MM.1S (cell line): ENCODE measurements at regions not wholly inside any gene's neighbourhood (a gene's known extent, or its start where the extent isn't known, plus 50 kb on each side); places are given as distances from the start of the nearest gene placed in this dataset.
A peak's percentile ranks its signal among the peaks of the same experiment; 100 is the strongest.

Experiments used
- DNase-seq: peaks from one replicate; pipeline ENCODE4 v3.0.0-alpha.2; 2015
- H2AFZ ChIP-seq: fragments of 300-600 bp; sonication (generic); 2 replicates; pipeline ENCODE4 v1.6.0; 2016; ENCODE audit warnings: antibody characterized with exemption, low read length
- H3F3A ChIP-seq: fragments of 300-600 bp; sonication (generic); 2 replicates; pipeline ENCODE4 v1.6.1; 2016; ENCODE audit warnings: mild to moderate bottlenecking, antibody characterized with exemption, low read length, moderate library complexity, mixed read lengths; ENCODE audit not compliant: insufficient read depth
- H3K27ac ChIP-seq: fragments of 300-600 bp; sonication (generic); 2 replicates; pipeline ENCODE4 v1.5.1; 2016; ENCODE audit warnings: mild to moderate bottlenecking, low read length
- H3K27me3 ChIP-seq: fragments of 300-600 bp; sonication (generic); replicated peaks from 2 replicates; pipeline ENCODE4 v1.6.0; 2016; ENCODE audit warnings: low read length; ENCODE audit not compliant: insufficient read depth
- H3K36me3 ChIP-seq: fragments of 300-600 bp; sonication (generic); replicated peaks from 2 replicates; pipeline ENCODE4 v1.6.1; 2016; ENCODE audit warnings: mild to moderate bottlenecking, low read length, mixed read lengths; ENCODE audit not compliant: insufficient read depth
- H3K4me1 ChIP-seq: fragments of 300-600 bp; sonication (generic); 2 replicates; pipeline ENCODE4 v1.6.1; 2016; ENCODE audit warnings: low read length, mixed read lengths
- H3K4me2 ChIP-seq: fragments of 300-600 bp; sonication (generic); 2 replicates; pipeline ENCODE4 v1.6.0; 2016; ENCODE audit warnings: low read depth, low read length
- H3K4me3 ChIP-seq: fragments of 300-600 bp; sonication (generic); 2 replicates; pipeline ENCODE4 v1.5.1; 2016; ENCODE audit warnings: low read length, mixed read lengths
- H3K79me2 ChIP-seq: fragments of 300-600 bp; sonication (generic); 2 replicates; pipeline ENCODE4 v1.6.1; 2016; ENCODE audit warnings: mixed run types, low read length, mixed read lengths
- H3K9ac ChIP-seq: fragments of 300-600 bp; sonication (generic); 2 replicates; pipeline ENCODE4 v1.6.1; 2016; ENCODE audit warnings: low read length, mixed read lengths
- H3K9me2 ChIP-seq: fragments of 300-600 bp; sonication (generic); replicated peaks from 2 replicates; pipeline ENCODE4 v1.6.1; 2016; ENCODE audit warnings: mild to moderate bottlenecking, low read length, mixed read lengths; ENCODE audit not compliant: insufficient read depth
- H3K9me3 ChIP-seq: fragments of 300-600 bp; sonication (generic); replicated peaks from 2 replicates; pipeline ENCODE4 v1.6.1; 2016; ENCODE audit warnings: mild to moderate bottlenecking, low read length, mixed read lengths; ENCODE audit not compliant: insufficient read depth
- H4K20me1 ChIP-seq: fragments of 300-600 bp; sonication (generic); 2 replicates; pipeline ENCODE4 v1.6.1; 2016; ENCODE audit warnings: mild to moderate bottlenecking, low read length, moderate library complexity, mixed read lengths; ENCODE audit not compliant: insufficient read depth
- CTCF ChIP-seq: fragments of 300-600 bp; sonication (generic); IDR thresholded peaks from 2 replicates; pipeline ENCODE4 v1.5.1; 2016; ENCODE audit warnings: antibody characterized with exemption, low read length, mixed read lengths
- EZH2 ChIP-seq: fragments of 300-600 bp; sonication (generic); optimal IDR thresholded peaks from 2 replicates; pipeline ENCODE3; 2017; ENCODE audit warnings: low read depth, mild to moderate bottlenecking, antibody characterized with exemption, low read length, mixed read lengths
- EZH2phosphoT487 ChIP-seq: fragments of 300-600 bp; sonication (generic); IDR thresholded peaks from 2 replicates; pipeline ENCODE4 v1.6.1; 2018; ENCODE audit warnings: antibody characterized with exemption, low read length

DNA sequence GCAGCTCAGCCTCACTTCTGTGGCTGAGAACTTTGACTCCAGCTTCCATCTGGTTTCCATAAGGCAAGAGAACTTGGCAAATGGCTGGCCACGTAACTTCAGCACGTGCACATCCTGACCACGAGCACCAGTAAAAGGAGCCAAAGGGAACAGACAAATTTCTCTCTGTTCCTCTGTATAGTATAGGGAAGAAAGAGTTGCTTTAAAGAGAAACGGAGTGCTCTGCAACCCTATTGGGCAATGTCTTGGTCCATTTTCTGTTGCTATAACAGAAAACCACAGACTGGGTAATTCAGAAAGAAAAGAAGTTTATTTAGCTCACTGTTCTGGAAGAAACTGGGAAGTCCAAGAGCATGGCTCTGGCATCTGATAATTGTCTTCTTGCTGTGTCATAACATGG lies 558.7 kb downstream of the ACTL7B start:
- TF ChIP-seq EZH2phosphoT487 (no peak), EZH2 (no peak), CTCF (no peak)
- Histone ChIP-seq H3K4me2 (no peak overlapping the region), H3K36me3 (no peaks in the 10 kb centered on the region), H3K27ac (no peak overlapping the region), H4K20me1 (no peaks in the 10 kb centered on the region), H3F3A (no peaks in the 10 kb centered on the region), H3K27me3 (no peaks in the 10 kb centered on the region), H3K9me2 (no peaks in the 10 kb centered on the region), H3K4me3 (no peak overlapping the region), H3K9ac (no peak overlapping the region), H3K79me2 (no peaks in the 10 kb centered on the region), H3K9me3 (no peaks in the 10 kb centered on the region), H3K4me1 (peaks cover 3% of the 10 kb centered on the region), H2AFZ (no peak overlapping the region)
- DNase-seq: no peak

DNA sequence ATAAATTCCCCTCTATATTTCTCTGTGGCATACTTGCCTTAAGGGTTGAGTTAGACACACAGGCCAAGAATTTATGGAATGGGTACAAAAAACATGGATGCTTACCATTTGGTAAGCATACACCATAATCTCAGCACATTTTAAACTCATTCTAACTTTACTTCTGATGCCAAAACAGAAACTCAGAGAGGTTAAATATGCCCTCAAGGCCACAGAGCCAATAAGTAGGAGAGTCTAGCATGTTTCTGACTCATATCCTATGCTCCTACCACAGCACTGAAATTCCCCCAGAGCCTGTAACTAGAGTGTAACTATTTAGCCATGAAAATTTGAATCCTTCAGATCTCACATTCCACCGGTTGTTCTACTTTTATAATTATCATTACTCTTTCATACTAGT lies 559.7 kb downstream of the ACTL7B start:
- no peaks in the 10 kb centered on the region for H3K36me3 ChIP-seq
- H3K9me3 ChIP-seq: no peaks in the 10 kb centered on the region
- H4K20me1 ChIP-seq: no peaks in the 10 kb centered on the region
- H3K9ac ChIP-seq: no peak overlapping the region
- H2AFZ ChIP-seq: no peak overlapping the region
- H3K4me3 ChIP-seq: no peak overlapping the region
- no peaks in the 10 kb centered on the region for H3K9me2 ChIP-seq
- no peaks in the 10 kb centered on the region for H3K79me2 ChIP-seq
- peaks cover 9% of the 10 kb centered on the region for H3K4me1 ChIP-seq
- TF ChIP-seq EZH2 (no peak), EZH2phosphoT487 (no peak), CTCF (no peak)
- no peaks in the 10 kb centered on the region for H3K27me3 ChIP-seq
- H3K27ac ChIP-seq: no peak overlapping the region
- no peak overlapping the region for H3K4me2 ChIP-seq
- no peak for DNase-seq
- H3F3A ChIP-seq: peaks cover 5% of the 10 kb centered on the region; the same call in 1 of the 2 replicates

DNA sequence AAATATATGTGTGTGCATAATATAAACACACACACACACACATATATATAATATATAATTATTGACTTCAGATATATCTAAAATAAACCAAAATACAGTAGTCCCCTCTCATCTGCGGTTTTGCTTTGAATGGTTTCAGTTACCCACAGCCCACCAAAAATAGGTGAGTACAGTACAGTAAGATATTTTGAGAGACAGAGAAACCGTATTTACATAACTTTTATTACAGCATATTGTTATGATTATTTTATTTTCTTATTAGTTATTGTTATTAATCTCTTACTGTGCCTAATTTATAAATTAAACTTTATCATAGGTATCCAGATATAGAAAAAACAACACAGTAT lies 564.2 kb downstream of the ACTL7B start:
- Histone ChIP-seq H3K4me1 (peaks cover 15% of the 10 kb centered on the region), H3F3A (peaks cover 9% of the 10 kb centered on the region; the same call in 1 of the 2 replicates), H4K20me1 (no peaks in the 10 kb centered on the region), H3K27ac (peak overlapping the region; percentile 37; the same call in 1 of the 2 replicates), H3K4me2 (peak overlapping the region; percentile 40), H3K4me3 (no peak overlapping the region), H3K27me3 (no peaks in the 10 kb centered on the region), H3K9me2 (no peaks in the 10 kb centered on the region), H3K79me2 (no peaks in the 10 kb centered on the region), H3K36me3 (no peaks in the 10 kb centered on the region), H2AFZ (no peak overlapping the region), H3K9ac (no peak overlapping the region), H3K9me3 (no peaks in the 10 kb centered on the region)
- no peak for TF ChIP-seq CTCF
- TF ChIP-seq EZH2phosphoT487: no peak
- TF ChIP-seq EZH2: no peak
- no peak for DNase-seq
